ENCODE measurements at regions not wholly inside any gene's neighbourhood (a gene's known extent, or its start where the extent isn't known, plus 50 kb on each side); places are given as distances from the start of the nearest gene placed in this dataset.
"Not testable (repeated sequence)": the region's sequence is repeated elsewhere in the genome, so short reads cannot be mapped to it uniquely, and the experiment has no call there.

DNA sequence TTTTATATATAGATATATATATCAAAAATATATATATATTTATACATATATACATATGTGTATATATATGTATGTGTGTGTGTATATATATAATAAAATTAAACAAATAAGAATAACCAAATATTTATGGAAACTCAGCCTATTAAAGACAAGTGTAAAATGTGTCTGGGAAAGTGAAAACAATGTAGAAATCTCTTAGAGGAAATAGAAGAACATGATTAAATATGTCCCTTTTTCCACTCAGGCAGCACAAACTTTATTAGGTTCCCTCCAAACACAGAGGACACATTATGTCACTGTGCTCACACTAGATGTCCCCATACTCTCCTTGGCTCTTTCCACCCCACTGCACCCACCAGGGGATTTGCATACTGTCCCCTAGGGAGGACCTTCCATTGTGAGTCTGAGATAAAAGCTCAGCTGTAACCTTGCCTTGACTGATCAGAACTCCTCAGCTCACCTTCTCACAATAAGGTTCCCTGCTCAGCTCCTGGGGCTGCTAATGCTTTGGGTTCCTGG, 1360.7 kb downstream of the RPIA start:
- not testable (repeated sequence) for DNase-seq (ENCODE audit: low read depth)

- DNase-seq (ENCODE audit: low read depth), result peak; percentile 62
Observed at GRCh38 chr2:90069290-90069894, 1377.9 kb downstream of the RPIA start.

DNA sequence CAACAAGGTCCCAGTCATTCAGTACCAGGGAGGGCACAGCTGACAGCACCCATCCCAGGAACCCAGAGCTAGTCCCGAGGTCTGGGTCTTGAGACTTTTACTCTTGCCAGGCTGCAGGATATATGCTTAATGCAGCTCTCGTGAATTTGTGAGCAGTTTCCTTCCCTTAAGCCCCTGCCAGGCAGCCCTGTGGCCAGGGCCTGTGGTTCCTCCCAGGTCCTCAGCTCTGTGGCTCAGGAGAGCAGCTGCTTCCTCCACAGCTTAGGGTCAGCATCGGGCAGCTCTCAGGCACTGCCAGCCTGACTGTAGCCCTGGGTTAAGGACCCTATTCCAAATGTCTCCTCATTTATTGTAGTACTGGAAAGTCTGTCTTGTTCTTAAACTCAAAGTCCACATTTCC, 1384.8 kb downstream of the RPIA start:
- DNase-seq (ENCODE audit: low read depth), result no peak

GRCh38 chr2:90077948-90078347, 1386.5 kb downstream of the RPIA start:
- DNase-seq (ENCODE audit: low read depth), result no peak

- DNase-seq (ENCODE audit: low read depth), result no peak
Observed at GRCh38 chr2:90079374-90079773, 1387.9 kb downstream of the RPIA start.

GRCh38 chr2:90087792-90088191, 1396.3 kb downstream of the RPIA start:
- DNase-seq (ENCODE audit: low read depth), result peak; percentile 5

DNA sequence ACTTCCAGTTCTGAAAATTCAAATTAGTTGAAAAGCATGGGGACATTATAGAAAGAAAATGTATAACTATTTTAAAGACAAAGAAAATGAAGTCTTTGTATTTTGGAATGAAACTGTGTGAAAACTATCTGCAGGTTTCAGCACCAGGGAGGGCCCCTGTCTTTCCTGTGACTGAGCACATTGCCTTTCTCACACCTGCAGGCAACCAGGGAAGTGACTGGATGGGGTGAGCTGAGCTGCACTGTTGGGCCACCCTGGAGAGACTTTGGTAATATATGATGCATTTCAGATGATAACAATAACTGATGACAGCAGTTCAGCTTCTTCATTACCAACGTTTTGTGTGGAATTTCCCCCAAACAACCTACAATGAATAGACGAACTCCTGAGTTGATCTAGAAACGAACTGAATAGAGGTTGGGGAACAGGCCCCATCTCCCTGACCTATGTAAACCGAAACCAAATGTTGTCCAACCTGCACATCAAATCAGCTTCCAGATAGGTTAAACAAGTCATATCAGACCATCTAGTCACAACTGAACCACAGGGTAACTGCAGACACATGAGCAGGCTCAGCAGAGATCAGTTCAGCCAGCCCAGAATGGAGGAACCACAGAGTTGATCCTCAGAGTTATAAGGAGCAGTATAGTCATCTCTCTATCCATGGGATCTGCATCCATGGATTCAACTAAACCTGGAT, 1402.2 kb downstream of the RPIA start:
- DNase-seq (ENCODE audit: low read depth), result not testable (repeated sequence)

DNA sequence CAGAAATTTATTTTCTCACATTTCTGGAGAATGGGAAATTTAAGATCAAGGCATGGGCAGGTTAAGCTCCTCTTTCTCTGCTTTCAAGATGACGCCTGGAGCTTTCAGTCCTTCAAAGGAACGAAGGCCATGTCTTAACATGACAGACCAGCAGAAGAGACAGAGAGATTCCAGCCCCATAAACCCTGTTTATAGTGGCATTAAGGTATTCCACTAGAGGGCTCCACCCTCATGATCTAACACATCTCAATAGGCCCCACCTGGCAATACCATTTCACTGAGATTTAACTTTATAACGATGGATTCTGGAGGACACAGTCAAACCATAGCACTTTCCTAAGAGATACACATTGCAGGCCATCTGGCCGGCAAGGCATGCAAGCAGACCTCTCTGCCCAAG, 1406.1 kb downstream of the RPIA start:
- not testable (repeated sequence) for DNase-seq (ENCODE audit: low read depth)

DNA sequence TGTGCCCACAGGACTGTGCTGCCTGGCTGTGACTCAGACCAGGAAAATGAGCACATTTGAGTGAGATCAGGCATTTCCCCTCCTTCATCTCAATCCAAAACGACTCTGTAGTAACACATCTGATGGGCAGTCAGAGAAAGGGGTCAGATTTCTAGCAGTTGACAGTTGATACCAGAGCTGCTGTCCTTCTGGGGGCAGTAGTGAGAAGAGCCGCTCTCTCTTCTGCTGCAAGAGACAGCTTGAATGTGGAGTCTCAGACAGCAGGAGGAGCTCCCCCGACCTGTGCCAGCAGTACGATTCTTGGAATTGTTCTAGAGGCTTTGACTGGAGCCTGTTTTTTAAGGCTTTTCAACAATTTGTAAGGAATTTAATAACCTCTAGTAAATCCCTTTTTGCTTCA, 1413.7 kb downstream of the RPIA start:
- DNase-seq (ENCODE audit: low read depth), result peak; percentile 61

- DNase-seq (ENCODE audit: low read depth), result peak; percentile 37
Observed at GRCh38 chr2:90123409-90123808, 1431.9 kb downstream of the RPIA start.

- DNase-seq (ENCODE audit: low read depth), result not testable (repeated sequence)
Observed at GRCh38 chr2:90139046-90139445, 1447.6 kb downstream of the RPIA start.

DNA sequence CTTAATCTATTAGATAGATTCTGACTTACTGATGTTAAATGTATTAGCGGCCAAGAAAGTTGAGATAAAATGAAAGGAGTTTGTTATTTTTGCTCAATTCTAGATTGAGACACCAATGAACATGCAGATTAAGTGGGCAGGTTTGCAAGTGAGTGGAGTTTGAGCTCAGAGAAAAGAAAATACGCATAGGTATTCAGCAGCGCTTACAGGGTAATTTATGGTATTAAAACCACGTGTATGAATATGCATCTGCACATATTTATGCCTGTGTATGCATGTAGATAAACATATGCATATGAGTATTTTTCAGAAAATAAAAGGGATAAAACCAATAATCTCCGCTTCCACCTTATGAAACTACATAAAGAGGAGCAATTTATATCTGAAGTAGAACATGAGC, 1450.1 kb downstream of the RPIA start:
- DNase-seq (ENCODE audit: low read depth), result not testable (repeated sequence)

GRCh38 chr2:90151805-90152204, 1460.3 kb downstream of the RPIA start:
- not testable (repeated sequence) for DNase-seq (ENCODE audit: low read depth)

DNA sequence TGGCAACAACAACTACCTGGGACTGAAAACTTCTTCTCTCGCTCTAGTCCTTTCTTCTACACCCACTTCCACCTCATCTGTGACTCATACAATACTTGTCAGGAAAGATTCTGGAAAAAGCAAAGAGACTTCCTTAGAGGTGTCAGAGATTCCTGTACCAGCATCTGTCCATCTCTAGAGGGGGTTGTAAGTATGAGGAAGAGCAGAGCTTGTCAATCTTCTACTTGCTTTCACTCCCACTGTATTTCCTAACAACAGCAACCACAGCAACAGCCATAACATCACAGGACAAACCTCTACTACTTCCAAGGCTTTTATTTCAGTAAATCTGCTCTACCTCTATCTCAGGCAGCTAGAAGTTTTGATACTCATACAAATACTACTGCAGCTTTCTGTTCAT, 1479.5 kb downstream of the RPIA start:
- peak; percentile 12 for DNase-seq (ENCODE audit: low read depth)

- not testable (repeated sequence) for DNase-seq (ENCODE audit: low read depth)
Observed at GRCh38 chr2:90173081-90173480, 1481.6 kb downstream of the RPIA start.

DNA sequence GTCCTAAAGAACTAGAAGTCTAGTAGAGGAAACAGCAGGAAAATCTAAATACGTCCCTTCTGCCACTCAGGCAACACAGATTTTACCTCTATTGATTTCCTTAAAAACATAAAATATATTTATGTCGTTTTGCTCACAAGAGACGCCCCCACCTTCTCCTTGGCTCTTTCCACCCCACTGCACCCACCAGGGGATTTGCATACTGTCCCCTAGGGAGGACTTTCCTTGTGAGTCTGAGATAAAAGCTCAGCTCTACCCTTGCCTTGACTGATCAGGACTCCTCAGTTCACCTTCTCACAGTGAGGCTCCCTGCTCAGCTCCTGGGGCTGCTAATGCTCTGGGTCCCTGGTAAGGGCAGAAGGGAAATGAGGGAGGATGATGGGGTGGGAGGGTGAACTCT, 1488.1 kb downstream of the RPIA start:
- not testable (repeated sequence) for DNase-seq (ENCODE audit: low read depth)

DNA sequence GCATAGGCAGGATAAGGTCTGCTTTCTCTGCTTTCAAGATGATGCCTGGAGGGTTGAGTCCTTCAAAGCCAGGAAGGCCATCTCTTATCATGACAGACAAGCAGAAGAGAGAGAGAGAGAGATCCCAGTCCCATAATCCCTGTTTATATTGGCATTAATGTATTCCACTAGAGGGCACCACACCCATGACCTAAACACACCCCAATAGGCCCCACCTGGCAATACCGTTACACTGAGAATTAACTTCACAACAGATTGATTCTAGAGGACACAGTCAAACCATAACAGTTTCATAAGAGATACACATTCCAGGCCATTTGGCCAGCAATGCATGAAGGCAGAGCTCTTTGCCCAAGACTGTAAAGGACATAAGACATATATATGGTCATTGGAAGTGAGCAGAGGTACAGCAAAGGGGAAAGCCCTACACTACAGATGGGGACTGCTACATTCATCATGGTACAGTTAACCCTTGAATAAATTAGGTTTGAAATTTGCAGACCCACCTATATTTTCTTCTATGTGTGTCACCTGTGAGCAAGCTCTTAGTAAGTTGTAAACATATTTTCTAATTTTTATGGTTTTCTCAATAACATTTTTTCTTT, 1516.1 kb downstream of the RPIA start:
- DNase-seq (ENCODE audit: low read depth), result peak; percentile 31

DNA sequence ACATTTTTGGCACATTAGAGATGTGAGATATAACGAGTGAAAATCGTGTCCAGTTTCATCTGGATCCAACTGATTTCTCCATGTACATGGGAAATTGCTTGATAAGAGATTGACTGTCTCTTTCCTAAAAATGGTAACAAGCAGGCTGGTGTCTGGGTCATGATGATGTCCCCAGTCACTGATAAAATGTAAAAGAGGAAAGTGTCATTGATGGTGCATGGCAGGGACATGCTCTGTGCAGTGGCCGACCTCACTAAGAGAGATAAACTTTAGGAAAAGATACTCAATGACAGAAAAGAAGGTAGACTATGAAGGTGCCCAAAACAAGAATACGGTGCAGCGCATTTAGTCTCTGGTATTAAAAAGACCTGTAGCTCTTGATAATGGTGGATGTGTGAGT, 1517.5 kb downstream of the RPIA start:
- DNase-seq (ENCODE audit: low read depth), result no peak

DNA sequence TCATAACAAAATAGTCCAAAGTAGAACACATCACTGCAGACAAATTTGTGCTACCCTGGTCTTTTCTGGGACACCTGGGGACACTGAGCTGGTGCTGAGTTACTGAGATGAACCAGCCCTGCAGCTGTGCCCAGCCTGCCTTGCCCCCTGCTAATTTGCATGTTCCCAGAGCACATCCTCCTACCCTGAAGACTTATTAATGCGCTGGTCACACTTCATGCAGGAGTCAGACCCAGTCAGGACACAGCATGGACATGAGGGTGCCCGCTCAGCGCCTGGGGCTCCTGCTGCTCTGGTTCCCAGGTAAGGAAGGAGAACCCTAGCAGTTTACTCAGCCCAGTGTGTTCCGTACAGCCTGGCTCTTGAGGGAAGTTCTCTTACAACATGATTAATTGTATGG, 1518.3 kb downstream of the RPIA start:
- no peak for DNase-seq (ENCODE audit: low read depth)

GRCh38 chr2:90215880-90216279, 1524.4 kb downstream of the RPIA start:
- not testable (repeated sequence) for DNase-seq (ENCODE audit: low read depth)

DNA sequence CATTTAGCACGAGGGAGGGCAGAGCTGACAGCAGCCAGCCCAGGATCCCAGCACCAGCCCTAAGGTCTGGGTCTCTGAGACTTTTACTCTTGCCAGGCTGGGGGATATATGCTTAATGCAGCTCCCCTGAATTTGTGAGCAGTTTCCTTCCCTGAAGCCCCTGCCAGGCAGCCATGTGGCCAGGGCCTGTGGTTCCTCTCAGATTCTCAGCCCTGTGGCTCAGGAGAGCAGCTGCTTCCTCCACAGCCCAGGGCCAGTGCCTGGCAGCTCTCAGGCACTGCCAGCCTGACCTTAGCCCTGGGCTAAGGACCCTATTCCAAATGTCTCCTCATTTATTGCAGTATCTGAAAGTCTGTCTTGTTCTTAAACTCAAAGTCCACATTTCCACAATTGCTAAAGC, 1525.3 kb downstream of the RPIA start:
- not testable (repeated sequence) for DNase-seq (ENCODE audit: low read depth)

- DNase-seq (ENCODE audit: low read depth), result not testable (repeated sequence)
Observed at GRCh38 chr2:90218534-90218933, 1527.1 kb downstream of the RPIA start.
